Muscle layer of duodenum (tissue), 2 donors: ENCODE measurements at regions not wholly inside any gene's neighbourhood (a gene's known extent, or its start where the extent isn't known, plus 50 kb on each side); places are given as distances from the start of the nearest gene placed in this dataset.
"Not testable (repeated sequence)": the region's sequence is repeated elsewhere in the genome, so short reads cannot be mapped to it uniquely, and the experiment has no call there.

Source experiments
- H3K27ac ChIP-seq: one replicate; pipeline ENCODE4 v1.7.0; 2013; ENCODE audit warnings: mild to moderate bottlenecking, low read length
- H3K27me3 ChIP-seq: one replicate; pipeline ENCODE4 v1.7.0; 2013; ENCODE audit warnings: low read depth, mild to moderate bottlenecking, control low read depth, low read length
- H3K36me3 ChIP-seq, 2 donors: one replicate each; pipeline ENCODE4 v1.7.0; 2013; ENCODE audit warnings: low read length in 2 of 2, control low read depth in 1 of 2, mild to moderate bottlenecking in 1 of 2; ENCODE audit not compliant: insufficient read depth in 2 of 2, control insufficient read depth in 1 of 2
- H3K4me1 ChIP-seq, 2 donors: one replicate each; pipeline ENCODE4 v1.7.0; 2013; ENCODE audit warnings: low read length in 2 of 2, mild to moderate bottlenecking in 2 of 2, control low read depth in 1 of 2, moderate library complexity in 1 of 2; ENCODE audit not compliant: insufficient read depth in 2 of 2, control insufficient read depth in 1 of 2
- H3K4me3 ChIP-seq, 2 donors: one replicate each; pipeline ENCODE4 v1.7.0; 2013; ENCODE audit warnings: low read length in 2 of 2, low read depth in 1 of 2, mild to moderate bottlenecking in 1 of 2
- H3K9me3 ChIP-seq, 2 donors: one replicate each; pipeline ENCODE4 v1.7.0; 2013; ENCODE audit warnings: low read length in 2 of 2, control low read depth in 1 of 2, mild to moderate bottlenecking in 1 of 2; ENCODE audit not compliant: control insufficient read depth in 1 of 2
- donor health status: healthy.

GRCh38 chr14:26655128-26655527 is 57.3 kb upstream of the NOVA1 start:
- H3K4me3 ChIP-seq = no peak overlapping the region
- no peaks in the 10 kb centered on the region for H3K36me3 ChIP-seq
- no peaks in the 10 kb centered on the region for H3K4me1 ChIP-seq
- no peaks in the 10 kb centered on the region for H3K27me3 ChIP-seq
- no peak overlapping the region for H3K27ac ChIP-seq
- H3K9me3 ChIP-seq = no peaks in the 10 kb centered on the region

GRCh38 chr14:26663506-26663905 is 65.7 kb upstream of the NOVA1 start:
- Histone ChIP-seq H3K9me3 (no peaks in the 10 kb centered on the region), H3K27me3 (no peaks in the 10 kb centered on the region), H3K4me1 (peaks cover 0 to 4% of the 10 kb centered on the region in 2 donors), H3K27ac (no peak overlapping the region), H3K36me3 (no peaks in the 10 kb centered on the region), H3K4me3 (no peak overlapping the region)

- not testable (repeated sequence) for H3K27me3 ChIP-seq, H3K36me3 ChIP-seq, H3K9me3 ChIP-seq, H3K27ac ChIP-seq, H3K4me3 ChIP-seq, H3K4me1 ChIP-seq
Observed at GRCh38 chr14:26678732-26679420, 81.0 kb upstream of the NOVA1 start.

DNA sequence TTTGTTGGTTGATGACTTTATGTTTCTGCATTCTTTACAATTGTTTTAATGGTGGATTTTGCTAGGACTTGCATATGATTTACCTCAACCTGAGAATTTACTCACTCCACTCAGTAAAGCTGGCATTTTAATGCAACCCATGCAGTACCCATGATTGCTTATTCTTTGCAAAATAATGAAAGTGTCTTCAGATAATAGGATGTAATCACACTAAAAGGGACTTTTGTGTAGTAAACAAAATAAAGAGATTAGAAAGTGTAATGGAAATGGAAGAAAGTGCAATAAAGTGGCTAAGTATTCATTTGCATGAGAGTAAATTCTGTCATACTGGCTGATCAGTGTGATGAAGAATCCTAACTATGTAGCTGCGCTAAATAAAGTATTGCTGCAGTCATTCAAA is 87.6 kb upstream of the NOVA1 start:
- peaks cover 0 to 3% of the 10 kb centered on the region in 2 donors for H3K9me3 ChIP-seq

GRCh38 chr14:26687301-26687837 is 89.5 kb upstream of the NOVA1 start:
- Histone ChIP-seq H3K9me3 (peaks cover 0 to 3% of the 10 kb centered on the region in 2 donors), H3K27ac (no peak overlapping the region), H3K36me3 (no peaks in the 10 kb centered on the region), H3K4me1 (no peaks in the 10 kb centered on the region), H3K27me3 (no peaks in the 10 kb centered on the region), H3K4me3 (no peak overlapping the region)

More for the DNA sequence above, 87.6 kb upstream of the NOVA1 start:
- Histone ChIP-seq H3K27ac (no peak overlapping the region), H3K27me3 (no peaks in the 10 kb centered on the region), H3K36me3 (no peaks in the 10 kb centered on the region), H3K4me1 (no peaks in the 10 kb centered on the region), H3K4me3 (no peak overlapping the region)

DNA sequence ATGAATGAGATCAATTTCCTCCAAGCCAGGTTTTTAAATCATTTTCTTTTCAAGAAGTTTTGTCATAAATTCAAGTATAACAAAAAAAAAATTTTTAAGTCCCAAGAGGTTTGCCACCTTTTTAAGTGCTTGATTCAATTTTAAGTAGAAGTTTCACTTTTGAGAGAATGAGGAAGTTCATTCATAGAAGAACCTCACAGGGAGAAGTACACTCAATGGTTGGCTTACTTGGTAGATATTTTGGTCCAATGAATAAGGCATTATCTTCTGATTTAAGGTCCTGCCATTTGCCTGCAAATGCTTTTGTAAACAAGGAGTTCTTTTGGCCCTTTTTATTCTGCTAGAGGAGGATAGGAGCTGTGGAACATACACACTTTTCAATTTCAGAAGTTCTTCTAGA is 96.7 kb upstream of the NOVA1 start:
- no peak overlapping the region for H3K4me3 ChIP-seq
- H3K36me3 ChIP-seq = no peaks in the 10 kb centered on the region
- no peaks in the 10 kb centered on the region for H3K4me1 ChIP-seq
- H3K27ac ChIP-seq = no peak overlapping the region
- no peaks in the 10 kb centered on the region for H3K27me3 ChIP-seq
- no peaks in the 10 kb centered on the region for H3K9me3 ChIP-seq

GRCh38 chr14:26702721-26703230 is 104.9 kb upstream of the NOVA1 start:
- H3K27ac ChIP-seq = no peak overlapping the region
- H3K4me1 ChIP-seq = no peaks in the 10 kb centered on the region
- H3K4me3 ChIP-seq = no peak overlapping the region
- H3K36me3 ChIP-seq = no peaks in the 10 kb centered on the region
- H3K27me3 ChIP-seq = no peaks in the 10 kb centered on the region
- H3K9me3 ChIP-seq = no peaks in the 10 kb centered on the region

DNA sequence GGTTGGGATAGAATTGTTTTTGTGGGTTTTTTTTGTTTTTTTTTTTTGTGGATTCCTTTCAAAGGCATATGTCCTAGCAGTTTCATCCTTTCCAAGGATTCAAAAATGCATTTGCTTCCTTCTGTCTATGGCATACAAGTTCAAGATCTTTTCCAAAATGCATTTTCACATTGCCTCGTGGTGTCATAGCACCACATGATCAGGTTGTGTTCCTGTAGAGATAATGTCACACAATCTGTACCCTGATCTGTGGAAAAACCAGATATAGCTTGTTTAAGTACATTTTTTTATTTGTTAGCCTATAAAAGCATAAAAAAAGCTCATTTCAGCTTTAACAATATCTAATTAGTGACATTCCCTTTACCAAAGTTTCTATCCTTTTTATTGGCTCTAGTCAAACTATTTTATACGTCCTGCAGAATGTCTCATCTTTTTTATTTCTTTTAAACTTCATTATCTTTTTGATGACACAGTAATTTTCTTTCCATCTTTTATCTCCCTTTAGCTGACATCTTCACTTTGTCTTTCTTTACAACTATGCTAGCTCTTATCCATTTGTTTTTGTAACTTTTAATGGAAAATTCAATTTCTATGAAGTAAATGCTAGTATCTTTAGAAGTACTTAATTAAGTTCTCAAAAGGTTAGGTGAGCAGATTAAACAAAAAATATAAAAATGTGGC is 106.0 kb upstream of the NOVA1 start:
- Histone ChIP-seq H3K27ac (no peak overlapping the region), H3K9me3 (no peaks in the 10 kb centered on the region), H3K4me1 (no peaks in the 10 kb centered on the region), H3K4me3 (no peak overlapping the region), H3K27me3 (no peaks in the 10 kb centered on the region), H3K36me3 (no peaks in the 10 kb centered on the region)

GRCh38 chr14:26707234-26707633 is 109.4 kb upstream of the NOVA1 start:
- H3K36me3 ChIP-seq = no peaks in the 10 kb centered on the region
- H3K27me3 ChIP-seq = no peaks in the 10 kb centered on the region
- H3K4me3 ChIP-seq = no peak overlapping the region
- no peaks in the 10 kb centered on the region for H3K4me1 ChIP-seq
- H3K9me3 ChIP-seq = no peaks in the 10 kb centered on the region
- H3K27ac ChIP-seq = no peak overlapping the region

GRCh38 chr14:26709019-26709418 is 111.2 kb upstream of the NOVA1 start:
- Histone ChIP-seq H3K4me3 (no peak overlapping the region), H3K27ac (no peak overlapping the region), H3K9me3 (no peaks in the 10 kb centered on the region), H3K36me3 (no peaks in the 10 kb centered on the region), H3K4me1 (no peaks in the 10 kb centered on the region), H3K27me3 (no peaks in the 10 kb centered on the region)

DNA sequence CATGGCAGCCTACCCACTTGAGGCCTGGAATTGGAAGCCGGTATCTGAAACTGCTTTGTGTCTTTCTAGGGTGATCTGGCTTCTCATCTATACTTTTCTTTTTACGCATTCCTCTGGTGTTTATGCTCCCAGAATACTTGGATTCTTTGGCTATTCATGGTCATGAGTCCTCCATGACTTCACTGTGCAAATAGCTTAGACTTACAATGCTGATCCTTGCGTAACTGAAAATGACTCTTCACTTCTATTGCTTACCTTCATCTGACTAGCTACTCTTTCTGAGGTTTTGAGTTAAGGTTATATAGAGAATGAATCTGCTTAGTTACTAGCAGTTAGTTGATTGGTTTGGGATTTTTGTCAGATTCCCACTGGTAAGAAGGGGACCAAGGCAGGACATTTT is 121.7 kb upstream of the NOVA1 start:
- Histone ChIP-seq H3K27me3 (no peaks in the 10 kb centered on the region), H3K4me3 (no peak overlapping the region), H3K36me3 (no peaks in the 10 kb centered on the region), H3K4me1 (no peaks in the 10 kb centered on the region), H3K9me3 (no peaks in the 10 kb centered on the region), H3K27ac (no peak overlapping the region)
